ENCODE measurements at regions not wholly inside any gene's neighbourhood (a gene's known extent, or its start where the extent isn't known, plus 50 kb on each side); places are given as distances from the start of the nearest gene placed in this dataset.

DNA sequence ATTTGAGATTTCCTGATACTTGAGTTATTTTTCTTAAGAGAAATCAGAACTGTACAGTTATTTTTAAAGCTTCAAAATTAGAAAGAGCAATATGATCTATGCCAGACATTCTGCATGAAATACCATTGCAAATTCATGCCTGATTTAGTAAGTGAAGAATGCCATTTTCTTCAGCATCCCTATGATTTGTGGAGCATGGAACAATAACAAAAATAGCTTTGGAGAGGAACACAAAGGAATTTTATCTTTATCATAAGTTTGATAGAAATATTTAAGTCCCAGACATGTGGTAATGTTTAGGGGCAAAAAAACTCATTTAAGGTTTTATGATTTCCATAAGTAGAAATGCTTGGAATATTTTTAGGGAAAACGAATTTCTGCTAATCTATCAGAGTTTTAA lies 1863.4 kb downstream of the EFNA5 start:
- intact Hi-C loops (cut with DNase I; ENCODE audit: low total_unique reads): no loop called here
- Histone ChIP-seq H3K27me3 (no peaks in the 10 kb centered on the region), H3K36me3 (no peaks in the 10 kb centered on the region), H3K9me3 (no peaks in the 10 kb centered on the region), H3K27ac (no peak overlapping the region), H3K4me3 (no peak overlapping the region), H3K4me1 (peaks cover 0 to 43% (median 18%) of the 10 kb centered on the region in 4 donors)
- no peak for DNase-seq
- TF ChIP-seq, protein P1, sequence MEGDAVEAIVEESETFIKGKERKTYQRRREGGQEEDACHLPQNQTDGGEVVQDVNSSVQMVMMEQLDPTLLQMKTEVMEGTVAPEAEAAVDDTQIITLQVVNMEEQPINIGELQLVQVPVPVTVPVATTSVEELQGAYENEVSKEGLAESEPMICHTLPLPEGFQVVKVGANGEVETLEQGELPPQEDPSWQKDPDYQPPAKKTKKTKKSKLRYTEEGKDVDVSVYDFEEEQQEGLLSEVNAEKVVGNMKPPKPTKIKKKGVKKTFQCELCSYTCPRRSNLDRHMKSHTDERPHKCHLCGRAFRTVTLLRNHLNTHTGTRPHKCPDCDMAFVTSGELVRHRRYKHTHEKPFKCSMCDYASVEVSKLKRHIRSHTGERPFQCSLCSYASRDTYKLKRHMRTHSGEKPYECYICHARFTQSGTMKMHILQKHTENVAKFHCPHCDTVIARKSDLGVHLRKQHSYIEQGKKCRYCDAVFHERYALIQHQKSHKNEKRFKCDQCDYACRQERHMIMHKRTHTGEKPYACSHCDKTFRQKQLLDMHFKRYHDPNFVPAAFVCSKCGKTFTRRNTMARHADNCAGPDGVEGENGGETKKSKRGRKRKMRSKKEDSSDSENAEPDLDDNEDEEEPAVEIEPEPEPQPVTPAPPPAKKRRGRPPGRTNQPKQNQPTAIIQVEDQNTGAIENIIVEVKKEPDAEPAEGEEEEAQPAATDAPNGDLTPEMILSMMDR (IDR thresholded peaks at IDR 0.05): no peak

DNA sequence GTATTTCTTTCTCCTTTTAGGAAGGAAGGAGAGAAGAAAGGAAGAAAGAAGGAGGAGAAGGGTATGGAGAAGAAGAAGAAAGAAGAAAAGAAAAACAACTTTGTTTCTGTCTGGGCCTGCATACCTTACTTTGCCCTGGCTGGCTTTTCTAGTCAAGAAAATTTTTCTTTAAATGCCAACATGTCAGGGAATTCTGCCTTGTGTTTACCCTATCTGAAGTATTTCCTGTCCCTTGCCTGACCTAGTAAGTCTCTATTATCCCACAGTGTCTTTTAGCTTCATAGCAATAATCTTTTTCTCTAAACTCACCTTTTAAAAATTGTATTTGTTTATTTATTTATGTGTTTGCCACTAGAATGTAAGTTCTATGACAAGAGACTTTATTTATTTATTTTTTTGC lies 1864.1 kb downstream of the EFNA5 start:
- no peak overlapping the region for H3K4me3 ChIP-seq
- no peak overlapping the region for H3K27ac ChIP-seq
- H3K9me3 ChIP-seq: no peaks in the 10 kb centered on the region
- H3K36me3 ChIP-seq: no peaks in the 10 kb centered on the region
- H3K27me3 ChIP-seq: no peaks in the 10 kb centered on the region
- TF ChIP-seq, protein P1 (IDR thresholded peaks at IDR 0.05): no peak
- no peak for DNase-seq
- peaks cover 0 to 43% (median 18%) of the 10 kb centered on the region in 4 donors for H3K4me1 ChIP-seq
- intact Hi-C loops (cut with DNase I; ENCODE audit: low total_unique reads): no loop called here

DNA sequence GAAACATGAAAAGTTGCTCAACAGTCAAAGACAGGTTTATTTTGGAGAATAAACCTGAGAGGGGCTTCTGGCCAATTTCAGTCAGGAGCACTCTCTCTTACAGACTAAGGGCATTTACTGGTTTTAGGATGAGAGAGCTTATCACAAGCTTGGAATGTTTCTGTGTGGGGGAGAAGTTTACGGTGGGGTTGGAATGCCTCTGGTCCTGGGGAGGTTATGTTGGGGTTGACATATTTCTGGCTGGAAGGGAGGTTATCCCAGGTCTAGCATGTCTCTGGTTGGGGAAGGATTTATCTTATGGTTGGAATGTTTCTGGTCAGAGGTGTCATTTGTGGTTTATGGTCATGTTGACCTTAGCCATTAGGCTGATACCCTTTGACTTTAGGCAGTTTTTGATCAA lies 1867.3 kb downstream of the EFNA5 start:
- Histone ChIP-seq H3K9me3 (no peaks in the 10 kb centered on the region), H3K36me3 (no peaks in the 10 kb centered on the region), H3K4me1 (peaks cover 0 to 37% (median 17%) of the 10 kb centered on the region in 4 donors), H3K27me3 (no peaks in the 10 kb centered on the region), H3K4me3 (no peak overlapping the region), H3K27ac (no peak overlapping the region)
- intact Hi-C loops (cut with DNase I; ENCODE audit: low total_unique reads): no loop called here
- no peak for DNase-seq
- TF ChIP-seq, protein P1 (IDR thresholded peaks at IDR 0.05): no peak

DNA sequence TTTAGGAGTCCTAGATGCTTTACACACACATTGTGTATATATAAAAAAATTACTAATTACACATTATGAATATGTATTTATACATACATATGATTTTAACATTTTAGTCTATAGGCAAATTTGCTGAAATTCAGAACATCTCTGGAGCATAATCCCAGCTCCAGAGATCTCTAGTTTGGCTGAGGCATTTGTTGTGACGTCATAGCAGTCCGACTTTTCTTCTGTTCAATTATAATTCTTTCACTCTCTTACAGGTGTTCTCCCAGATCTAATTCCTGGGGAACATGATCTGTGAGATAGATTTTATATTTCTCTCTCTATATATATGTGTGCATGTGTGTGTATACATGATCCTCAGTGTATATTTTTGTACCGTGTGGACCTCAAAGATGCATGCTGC lies 1876.2 kb downstream of the EFNA5 start:
- no peak for DNase-seq
- Histone ChIP-seq H3K27ac (no peak overlapping the region), H3K9me3 (no peaks in the 10 kb centered on the region), H3K36me3 (no peaks in the 10 kb centered on the region), H3K27me3 (no peaks in the 10 kb centered on the region), H3K4me1 (no peaks in the 10 kb centered on the region), H3K4me3 (no peak overlapping the region)
- intact Hi-C loops (cut with DNase I; ENCODE audit: low total_unique reads): no loop called here
- TF ChIP-seq, protein P1 (IDR thresholded peaks at IDR 0.05): no peak

DNA sequence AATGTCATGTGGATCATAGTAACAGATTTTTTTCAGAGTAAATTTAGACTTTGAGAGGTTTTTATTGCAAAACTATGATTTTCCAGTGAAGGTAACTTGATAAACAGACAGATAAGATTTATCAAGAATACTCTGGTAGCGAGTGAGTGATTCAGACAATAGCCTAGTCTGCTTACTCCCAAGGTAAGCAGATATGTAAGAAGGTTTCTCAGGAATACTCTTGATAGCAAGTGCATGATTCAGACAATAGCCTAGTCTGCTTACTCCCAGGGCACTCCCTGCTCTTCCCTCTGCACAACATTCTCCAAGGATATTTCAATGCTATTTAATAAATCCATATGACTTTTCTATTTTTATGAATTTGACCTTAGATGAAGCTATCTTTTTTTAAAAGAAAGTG lies 1881.5 kb downstream of the EFNA5 start:
- H3K4me3 ChIP-seq: no peak overlapping the region
- no peaks in the 10 kb centered on the region for H3K27me3 ChIP-seq
- no peaks in the 10 kb centered on the region for H3K36me3 ChIP-seq
- no peaks in the 10 kb centered on the region for H3K9me3 ChIP-seq
- no peak overlapping the region for H3K27ac ChIP-seq
- no peaks in the 10 kb centered on the region for H3K4me1 ChIP-seq
- intact Hi-C loops (cut with DNase I; ENCODE audit: low total_unique reads): no loop called here
- no peak for DNase-seq
- TF ChIP-seq, protein P1 (IDR thresholded peaks at IDR 0.05): no peak

DNA sequence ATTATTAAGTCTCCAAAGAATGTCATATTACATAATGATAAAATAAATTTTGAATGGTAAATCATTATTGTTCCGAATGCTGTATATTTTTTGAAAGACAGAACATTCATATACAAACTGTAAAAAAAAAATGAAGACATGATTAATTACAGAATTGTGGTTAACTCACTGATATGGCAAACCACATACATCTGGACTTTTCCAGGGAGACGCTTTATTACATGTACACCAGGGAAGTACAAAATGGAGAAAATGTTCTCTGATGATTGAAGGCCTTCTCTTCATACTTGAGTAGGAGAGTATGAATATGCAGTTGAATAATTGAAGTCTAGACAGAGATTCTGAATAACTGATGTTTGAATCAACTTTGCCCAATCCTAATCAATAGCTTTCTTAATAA lies 1886.9 kb downstream of the EFNA5 start:
- H3K4me3 ChIP-seq: no peak overlapping the region
- DNase-seq: no peak
- intact Hi-C loops (cut with DNase I; ENCODE audit: low total_unique reads): no loop called here

More for the DNA sequence above, 1886.9 kb downstream of the EFNA5 start:
- Histone ChIP-seq H3K36me3 (no peaks in the 10 kb centered on the region), H3K27me3 (no peaks in the 10 kb centered on the region), H3K27ac (no peak overlapping the region), H3K9me3 (no peaks in the 10 kb centered on the region), H3K4me1 (no peaks in the 10 kb centered on the region)
- TF ChIP-seq, protein P1 (IDR thresholded peaks at IDR 0.05): no peak
